Liver (tissue), 8 donors: ENCODE measurements at regions not wholly inside any gene's neighbourhood (a gene's known extent, or its start where the extent isn't known, plus 50 kb on each side); places are given as distances from the start of the nearest gene placed in this dataset.

Experiments used
- DNase-seq: peaks from one replicate; pipeline ENCODE4 v3.0.0-alpha.2; 2017; ENCODE audit warnings: low spot score
- H3K27ac ChIP-seq, 2 donors: one replicate each; pipeline ENCODE4 v1.7.0; 2013; ENCODE audit warnings: inconsistent platforms in 2 of 2, low read length in 2 of 2, control low read depth in 1 of 2, low read depth in 1 of 2, mild to moderate bottlenecking in 1 of 2
- H3K27me3 ChIP-seq, 4 donors: one replicate each; pipeline versions ENCODE4 v1.6.1 to v1.7.0; 2013; ENCODE audit warnings: low read length in 3 of 4, inconsistent platforms in 1 of 4, mild to moderate bottlenecking in 1 of 4, moderate library complexity in 1 of 4; ENCODE audit not compliant: control insufficient read depth in 4 of 4, insufficient read depth in 4 of 4
- H3K36me3 ChIP-seq, 4 donors: one replicate each; pipeline versions ENCODE4 v1.6.1 to v1.7.0; 2013; ENCODE audit warnings: low read length in 3 of 4, mild to moderate bottlenecking in 3 of 4, low read depth in 1 of 4, moderate library complexity in 1 of 4; ENCODE audit not compliant: control insufficient read depth in 4 of 4, insufficient read depth in 3 of 4
- H3K4me1 ChIP-seq, 4 donors: one replicate each; pipeline versions ENCODE4 v1.6.1 to v1.7.0; 2013; ENCODE audit warnings: low read length in 3 of 4, mild to moderate bottlenecking in 3 of 4, moderate library complexity in 1 of 4; ENCODE audit not compliant: control insufficient read depth in 4 of 4, insufficient read depth in 4 of 4
- H3K4me3 ChIP-seq, 3 donors: one replicate each; pipeline versions ENCODE4 v1.6.1 to v1.7.0; 2013; ENCODE audit warnings: low read length in 3 of 3, control low read depth in 1 of 3, low read depth in 1 of 3, mild to moderate bottlenecking in 1 of 3
- H3K9ac ChIP-seq, 2 donors: one replicate each; pipeline ENCODE4 v1.7.0; 2013; ENCODE audit warnings: low read length in 2 of 2, mild to moderate bottlenecking in 2 of 2, moderate library complexity in 2 of 2, control low read depth in 1 of 2, low read depth in 1 of 2
- H3K9me3 ChIP-seq, 4 donors: one replicate each; pipeline versions ENCODE4 v1.6.1 to v1.7.0; 2013; ENCODE audit warnings: low read length in 3 of 4; ENCODE audit not compliant: control insufficient read depth in 4 of 4
- EGR1 ChIP-seq, 2 donors: IDR thresholded peaks; 2 replicates each; pipeline ENCODE4 v1.6.1; 2016 to 2018; ENCODE audit warnings: antibody characterized with exemption in 2 of 2, low read depth in 2 of 2
- FOXA1 ChIP-seq: IDR thresholded peaks from 2 replicates; pipeline ENCODE4 v1.6.1; 2016; ENCODE audit warnings: antibody characterized with exemption
- FOXA2 ChIP-seq: IDR thresholded peaks from 2 replicates; pipeline ENCODE4 v1.6.1; 2016; ENCODE audit warnings: antibody characterized with exemption
- GABPA ChIP-seq, 2 donors: IDR thresholded peaks in 1 of 2; conservative IDR thresholded peaks in 1 of 2; 2 replicates each; pipeline ENCODE4 v1.6.1; 2016; ENCODE audit warnings: antibody characterized with exemption in 2 of 2, mild to moderate bottlenecking in 1 of 2, moderate library complexity in 1 of 2
- HNF4A ChIP-seq, 2 donors: conservative IDR thresholded peaks; 2 replicates each; pipeline ENCODE4 v1.6.1; 2016; ENCODE audit warnings: antibody characterized with exemption in 2 of 2, mild to moderate bottlenecking in 2 of 2
- HNF4G ChIP-seq: IDR thresholded peaks from 2 replicates; pipeline ENCODE4 v1.6.1; 2016; ENCODE audit warnings: antibody characterized with exemption
- JUND ChIP-seq, 2 donors: IDR thresholded peaks; 2 replicates each; pipeline ENCODE4 v1.6.1; 2016; ENCODE audit warnings: antibody characterized with exemption in 2 of 2
- MAX ChIP-seq: IDR thresholded peaks from 2 replicates; pipeline ENCODE4 v1.6.1; 2016; ENCODE audit warnings: antibody characterized with exemption
- NR2F2 ChIP-seq: IDR thresholded peaks from 2 replicates; pipeline ENCODE4 v1.6.1; 2016; ENCODE audit warnings: antibody characterized with exemption
- RAD21 ChIP-seq, 2 donors: IDR thresholded peaks; 2 replicates each; pipeline ENCODE4 v1.6.1; 2016; ENCODE audit warnings: antibody characterized with exemption in 2 of 2, mild to moderate bottlenecking in 2 of 2
- REST ChIP-seq: IDR thresholded peaks from 2 replicates; pipeline ENCODE4 v1.6.1; 2016; ENCODE audit warnings: antibody characterized with exemption, mild to moderate bottlenecking
- RXRA ChIP-seq, 2 donors: IDR thresholded peaks; 2 replicates each; pipeline ENCODE4 v1.6.1; 2017 to 2018; ENCODE audit warnings: antibody characterized with exemption in 2 of 2, mild to moderate bottlenecking in 1 of 2
- SP1 ChIP-seq: IDR thresholded peaks from 2 replicates; pipeline ENCODE4 v1.6.1; 2018; ENCODE audit warnings: antibody characterized with exemption, mild to moderate bottlenecking
- TAF1 ChIP-seq: conservative IDR thresholded peaks from 2 replicates; pipeline ENCODE4 v1.6.1; 2016; ENCODE audit warnings: antibody characterized with exemption, mild to moderate bottlenecking
- YY1 ChIP-seq: IDR thresholded peaks from 2 replicates; pipeline ENCODE4 v1.6.1; 2016; ENCODE audit warnings: antibody characterized with exemption, mild to moderate bottlenecking
- WGBS: extraction: QIAGEN DNeasy Blood & Tissue Kit; methylation state at CpG from one replicate; pipeline ENCODE4 v1.1.7; 2013; 5-methylcytosine and 5-hydroxymethylcytosine counted together
- TF ChIP-seq, protein P1 (sequence below): IDR thresholded peaks from 2 replicates; pipeline ENCODE4 v1.6.1; 2016; ENCODE audit warnings: antibody characterized with exemption
- TF ChIP-seq, protein P2 (sequence below): fragments of 150-350 bp; IDR thresholded peaks from 2 replicates; pipeline ENCODE4 v1.5.1; 2017; ENCODE audit warnings: improper control_type of control experiment, low read depth, low read length; ENCODE audit not compliant: missing input control
- donor health status: healthy.
- donor health status: healthy.
- donor health status: healthy.
- donor health status: healthy.
- donor health status: healthy.

DNA sequence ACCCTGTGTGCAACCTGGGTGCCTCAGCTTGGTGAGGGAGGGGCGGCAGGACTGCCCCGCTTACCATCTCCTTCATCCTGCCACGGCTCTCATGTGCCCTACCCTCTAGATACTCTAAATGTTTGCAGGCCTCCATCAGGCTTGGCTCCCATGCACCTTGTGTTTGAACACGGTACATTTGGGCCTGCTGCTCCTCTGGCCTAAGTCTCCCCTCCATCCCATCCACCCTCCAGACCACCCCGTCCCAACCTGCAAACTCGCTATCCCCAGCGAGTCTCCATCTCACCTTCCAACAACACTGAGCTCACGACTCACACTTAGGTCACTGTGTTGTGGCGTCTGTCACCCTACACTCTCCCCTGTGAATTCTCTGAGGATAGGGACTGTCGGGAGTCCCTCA is 274.2 kb downstream of the TEX29 start:
- DNase-seq = no peak
- no peak for TF ChIP-seq HNF4G
- TF ChIP-seq, protein P1, sequence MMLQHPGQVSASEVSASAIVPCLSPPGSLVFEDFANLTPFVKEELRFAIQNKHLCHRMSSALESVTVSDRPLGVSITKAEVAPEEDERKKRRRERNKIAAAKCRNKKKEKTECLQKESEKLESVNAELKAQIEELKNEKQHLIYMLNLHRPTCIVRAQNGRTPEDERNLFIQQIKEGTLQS = no peak
- TF ChIP-seq SP1 = no peak
- 94% methylated on average over 10 of the region's 10 CpGs for WGBS
- H3K9me3 ChIP-seq = no peaks in the 10 kb centered on the region
- H3K27ac ChIP-seq = no peak overlapping the region
- H3K27me3 ChIP-seq = no peaks in the 10 kb centered on the region
- H3K9ac ChIP-seq = no peak overlapping the region
- H3K36me3 ChIP-seq = no peaks in the 10 kb centered on the region
- H3K4me3 ChIP-seq = no peak overlapping the region
- no peaks in the 10 kb centered on the region for H3K4me1 ChIP-seq

- WGBS = 92% methylated on average over 3 of the region's 3 CpGs
- Histone ChIP-seq H3K9ac (no peak overlapping the region), H3K27ac (no peak overlapping the region), H3K4me1 (no peaks in the 10 kb centered on the region), H3K36me3 (no peaks in the 10 kb centered on the region), H3K4me3 (no peak overlapping the region), H3K27me3 (no peaks in the 10 kb centered on the region), H3K9me3 (no peaks in the 10 kb centered on the region)
- no peak for TF ChIP-seq FOXA2
- TF ChIP-seq RXRA (IDR thresholded peaks at IDR 0.05) = no peak
- TF ChIP-seq FOXA1 = no peak
- no peak for TF ChIP-seq REST
- TF ChIP-seq GABPA (IDR thresholded peaks at IDR 0.05 in 1 of 2, conservative IDR thresholded peaks at IDR 0.05 in 1 of 2) = no peak
- no peak for DNase-seq
Observed at GRCh38 chr13:111595276-111595675, 274.8 kb downstream of the TEX29 start.

DNA sequence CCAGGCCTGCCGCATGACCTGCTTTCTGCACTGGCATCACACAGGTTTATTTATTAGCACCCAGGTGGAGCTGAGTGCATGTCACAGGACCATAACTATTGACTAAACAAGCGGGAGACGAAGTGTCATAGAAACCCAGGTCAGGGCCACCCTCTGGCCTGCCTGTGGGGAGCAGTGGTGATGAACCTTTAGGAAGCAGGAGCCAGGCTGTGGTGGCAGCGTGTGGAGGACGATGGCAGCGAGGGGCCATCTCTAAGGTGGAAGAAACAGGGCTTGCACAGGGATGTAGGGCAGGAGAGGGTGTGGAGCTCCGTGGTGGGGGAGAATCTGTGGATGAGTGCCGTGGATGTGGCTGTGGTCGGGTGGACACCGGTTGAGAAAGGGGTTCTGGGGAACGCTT is 275.3 kb downstream of the TEX29 start:
- no peak overlapping the region for H3K27ac ChIP-seq
- no peak for DNase-seq
- 91% methylated on average over 11 of the region's 11 CpGs for WGBS
- H3K4me1 ChIP-seq = no peaks in the 10 kb centered on the region
- H3K9me3 ChIP-seq = no peaks in the 10 kb centered on the region
- H3K4me3 ChIP-seq = no peak overlapping the region
- H3K27me3 ChIP-seq = no peaks in the 10 kb centered on the region
- no peak overlapping the region for H3K9ac ChIP-seq
- TF ChIP-seq YY1 (no peak), REST (no peak), HNF4A (conservative IDR thresholded peaks at IDR 0.05) (no peak), TAF1 (no peak), EGR1 (IDR thresholded peaks at IDR 0.05; ENCODE audit: low read depth in 2 of 2) (no peak), JUND (IDR thresholded peaks at IDR 0.05) (no peak), GABPA (IDR thresholded peaks at IDR 0.05 in 1 of 2, conservative IDR thresholded peaks at IDR 0.05 in 1 of 2) (no peak), SP1 (no peak), RAD21 (IDR thresholded peaks at IDR 0.05) (no peak), HNF4G (no peak), FOXA2 (no peak), NR2F2 (no peak), MAX (no peak)
- TF ChIP-seq, protein P2, sequence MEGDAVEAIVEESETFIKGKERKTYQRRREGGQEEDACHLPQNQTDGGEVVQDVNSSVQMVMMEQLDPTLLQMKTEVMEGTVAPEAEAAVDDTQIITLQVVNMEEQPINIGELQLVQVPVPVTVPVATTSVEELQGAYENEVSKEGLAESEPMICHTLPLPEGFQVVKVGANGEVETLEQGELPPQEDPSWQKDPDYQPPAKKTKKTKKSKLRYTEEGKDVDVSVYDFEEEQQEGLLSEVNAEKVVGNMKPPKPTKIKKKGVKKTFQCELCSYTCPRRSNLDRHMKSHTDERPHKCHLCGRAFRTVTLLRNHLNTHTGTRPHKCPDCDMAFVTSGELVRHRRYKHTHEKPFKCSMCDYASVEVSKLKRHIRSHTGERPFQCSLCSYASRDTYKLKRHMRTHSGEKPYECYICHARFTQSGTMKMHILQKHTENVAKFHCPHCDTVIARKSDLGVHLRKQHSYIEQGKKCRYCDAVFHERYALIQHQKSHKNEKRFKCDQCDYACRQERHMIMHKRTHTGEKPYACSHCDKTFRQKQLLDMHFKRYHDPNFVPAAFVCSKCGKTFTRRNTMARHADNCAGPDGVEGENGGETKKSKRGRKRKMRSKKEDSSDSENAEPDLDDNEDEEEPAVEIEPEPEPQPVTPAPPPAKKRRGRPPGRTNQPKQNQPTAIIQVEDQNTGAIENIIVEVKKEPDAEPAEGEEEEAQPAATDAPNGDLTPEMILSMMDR = no peak
- TF ChIP-seq, protein P1 = no peak
- no peaks in the 10 kb centered on the region for H3K36me3 ChIP-seq
